Sigmoid colon (tissue), 3 donors: ENCODE measurements at regions not wholly inside any gene's neighbourhood (a gene's known extent, or its start where the extent isn't known, plus 50 kb on each side); places are given as distances from the start of the nearest gene placed in this dataset.

Source experiments
- POLR2A ChIP-seq, 2 donors: fragments of 450-650 bp; IDR thresholded peaks; one replicate each; pipeline ENCODE4 v1.6.1; 2016; ENCODE audit warnings: antibody characterized with exemption in 2 of 2, mild to moderate bottlenecking in 2 of 2, moderate library complexity in 2 of 2
- TF ChIP-seq, protein P1 (sequence below), 4 experiments: fragments of 450-650 bp in 3 of 4; fragments of 200-600 bp in 1 of 4; IDR thresholded peaks; one replicate each; pipeline ENCODE4 v1.5.1; 2016 to 2019; ENCODE audit warnings: antibody characterized with exemption in 4 of 4, mild to moderate bottlenecking in 3 of 4, moderate library complexity in 2 of 4

DNA sequence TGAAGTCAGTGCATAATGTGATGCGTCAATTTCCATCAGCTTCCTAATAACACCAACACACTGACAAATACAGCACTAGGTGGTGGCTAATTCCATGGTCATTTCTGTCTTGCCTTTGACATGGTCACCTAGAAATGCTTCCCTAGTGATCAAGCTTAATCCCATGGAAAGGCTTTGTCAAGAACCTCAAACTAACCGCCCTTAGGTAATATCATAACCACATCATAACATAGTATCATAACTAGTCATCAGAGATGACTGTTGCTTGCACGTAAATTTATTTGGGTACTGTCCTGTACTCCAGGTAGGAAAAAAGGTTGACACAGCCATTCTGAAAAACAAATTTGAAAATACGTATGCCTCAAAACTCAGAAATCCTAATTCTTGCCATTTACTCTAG lies 471.8 kb downstream of the IRS1 start:
- TF ChIP-seq, protein P1, sequence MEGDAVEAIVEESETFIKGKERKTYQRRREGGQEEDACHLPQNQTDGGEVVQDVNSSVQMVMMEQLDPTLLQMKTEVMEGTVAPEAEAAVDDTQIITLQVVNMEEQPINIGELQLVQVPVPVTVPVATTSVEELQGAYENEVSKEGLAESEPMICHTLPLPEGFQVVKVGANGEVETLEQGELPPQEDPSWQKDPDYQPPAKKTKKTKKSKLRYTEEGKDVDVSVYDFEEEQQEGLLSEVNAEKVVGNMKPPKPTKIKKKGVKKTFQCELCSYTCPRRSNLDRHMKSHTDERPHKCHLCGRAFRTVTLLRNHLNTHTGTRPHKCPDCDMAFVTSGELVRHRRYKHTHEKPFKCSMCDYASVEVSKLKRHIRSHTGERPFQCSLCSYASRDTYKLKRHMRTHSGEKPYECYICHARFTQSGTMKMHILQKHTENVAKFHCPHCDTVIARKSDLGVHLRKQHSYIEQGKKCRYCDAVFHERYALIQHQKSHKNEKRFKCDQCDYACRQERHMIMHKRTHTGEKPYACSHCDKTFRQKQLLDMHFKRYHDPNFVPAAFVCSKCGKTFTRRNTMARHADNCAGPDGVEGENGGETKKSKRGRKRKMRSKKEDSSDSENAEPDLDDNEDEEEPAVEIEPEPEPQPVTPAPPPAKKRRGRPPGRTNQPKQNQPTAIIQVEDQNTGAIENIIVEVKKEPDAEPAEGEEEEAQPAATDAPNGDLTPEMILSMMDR (IDR thresholded peaks at IDR 0.05) = no peak
- no peak for TF ChIP-seq POLR2A (IDR thresholded peaks at IDR 0.05)
